HEK293 (cell line): ENCODE measurements at regions not wholly inside any gene's neighbourhood (a gene's known extent, or its start where the extent isn't known, plus 50 kb on each side); places are given as distances from the start of the nearest gene placed in this dataset.

Experiments used
- CTCF ChIA-PET: fragments of 350-600 bp; formaldehyde crosslinking; extraction: SDS; loops from one replicate; lab custom pipeline; 2021; ENCODE audit warnings: antibody characterized with exemption; lab: Yijun Ruan, JAX
- POLR2A ChIA-PET: fragments of 300-600 bp; formaldehyde crosslinking; extraction: SDS; loops from one replicate; lab custom pipeline; 2020; ENCODE audit warnings: antibody characterized with exemption, inconsistent platforms; lab: Yijun Ruan, JAX
- H3K27ac ChIP-seq: fragments of 200-500 bp; sonication (Bioruptor generic); 2 replicates; pipeline ENCODE4 v1.5.1; 2014; ENCODE audit warnings: low read depth, low read length, control low read depth, inconsistent platforms; ENCODE audit errors: extremely low read depth
- H3K36me3 ChIP-seq, 2 experiments: fragments of 200-500 bp in 1 of 2; sonication (Bioruptor generic) in 1 of 2; 1 replicate in 1 of 2; 2 replicates in 1 of 2; pipeline ENCODE4 v1.5.1; 2014 to 2017; ENCODE audit warnings: inconsistent platforms in 2 of 2, low read length in 2 of 2; ENCODE audit not compliant: control insufficient read depth in 2 of 2, insufficient read depth in 1 of 2
- H3K4me1 ChIP-seq: fragments of 200-500 bp; sonication (Bioruptor generic); 2 replicates; pipeline ENCODE4 v1.5.1; 2014; ENCODE audit warnings: mild to moderate bottlenecking, low read length, inconsistent platforms; ENCODE audit not compliant: control insufficient read depth, insufficient read depth
- H3K4me3 ChIP-seq: 2 replicates; pipeline ENCODE4 v1.5.1; 2011; ENCODE audit warnings: low read depth, mild to moderate bottlenecking, control low read depth, low read length, moderate library complexity
- H3K9me3 ChIP-seq: fragments of 200-500 bp; sonication (Bioruptor generic); 2 replicates; pipeline ENCODE4 v1.5.1; 2014; ENCODE audit warnings: low read depth, low read length, inconsistent platforms; ENCODE audit not compliant: control insufficient read depth, insufficient read depth
- KLF10 ChIP-seq: fragments of 450-650 bp; IDR thresholded peaks from 2 replicates; pipeline ENCODE4 v1.5.1; 2018; ENCODE audit warnings: missing biosample characterization, mild to moderate bottlenecking, missing genetic modification characterization
- YY1 ChIP-seq: fragments of 450-650 bp; formaldehyde crosslinking; IDR thresholded peaks from 2 replicates; pipeline ENCODE4 v1.5.1; 2018; ENCODE audit warnings: missing biosample characterization, missing genetic modification characterization
- ZNF132 ChIP-seq: fragments of 450-650 bp; formaldehyde crosslinking; IDR thresholded peaks from 2 replicates; pipeline ENCODE4 v1.5.1; 2017; ENCODE audit warnings: missing biosample characterization, missing genetic modification characterization, borderline replicate concordance
- ZNF202 ChIP-seq: fragments of 450-650 bp; formaldehyde crosslinking; IDR thresholded peaks from 2 replicates; pipeline ENCODE4 v1.5.1; 2016; ENCODE audit warnings: missing biosample characterization, missing genetic modification characterization, borderline replicate concordance
- ZNF239 ChIP-seq: fragments of 450-650 bp; formaldehyde crosslinking; IDR thresholded peaks from 2 replicates; pipeline ENCODE4 v1.5.1; 2016; ENCODE audit warnings: missing biosample characterization, missing genetic modification characterization
- ZNF274 ChIP-seq, 2 experiments: fragments of 200-500 bp in 1 of 2; fragments of 450-650 bp in 1 of 2; sonication (Bioruptor generic) in 1 of 2; formaldehyde crosslinking in 1 of 2; IDR thresholded peaks; 2 replicates each; pipeline versions ENCODE4 v1.5.1 to v1.6.1; 2014 to 2016; ENCODE audit warnings: borderline replicate concordance in 1 of 2, inconsistent platforms in 1 of 2, low read length in 1 of 2, missing biosample characterization in 1 of 2, missing genetic modification characterization in 1 of 2
- ZNF302 ChIP-seq: fragments of 450-650 bp; formaldehyde crosslinking; IDR thresholded peaks from 2 replicates; pipeline ENCODE4 v1.5.1; 2016; ENCODE audit warnings: missing biosample characterization, missing genetic modification characterization, low read depth
- ZNF391 ChIP-seq: fragments of 450-650 bp; formaldehyde crosslinking; IDR thresholded peaks from 2 replicates; pipeline ENCODE4 v1.5.1; 2016; ENCODE audit warnings: low read depth, missing biosample characterization, missing genetic modification characterization, borderline replicate concordance
- ZNF394 ChIP-seq: fragments of 450-650 bp; formaldehyde crosslinking; IDR thresholded peaks from 2 replicates; pipeline ENCODE4 v1.5.1; 2016; ENCODE audit warnings: missing biosample characterization, missing genetic modification characterization, mild to moderate bottlenecking, moderate library complexity, borderline replicate concordance
- ZNF416 ChIP-seq: fragments of 450-650 bp; formaldehyde crosslinking; IDR thresholded peaks from 2 replicates; pipeline ENCODE4 v1.5.1; 2016; ENCODE audit warnings: missing biosample characterization, missing genetic modification characterization
- ZNF48 ChIP-seq: fragments of 450-650 bp; formaldehyde crosslinking; IDR thresholded peaks from 2 replicates; pipeline ENCODE4 v1.5.1; 2016; ENCODE audit warnings: missing biosample characterization, missing genetic modification characterization
- ZNF544 ChIP-seq: fragments of 450-650 bp; formaldehyde crosslinking; IDR thresholded peaks from 2 replicates; pipeline ENCODE4 v1.5.0; 2017; ENCODE audit warnings: missing biosample characterization, missing genetic modification characterization
- ZNF555 ChIP-seq: fragments of 450-650 bp; formaldehyde crosslinking; conservative IDR thresholded peaks from 2 replicates; pipeline ENCODE4 v1.5.1; 2017; ENCODE audit warnings: missing biosample characterization, mild to moderate bottlenecking, missing genetic modification characterization, inconsistent platforms
- ZNF677 ChIP-seq: fragments of 450-650 bp; IDR thresholded peaks from 2 replicates; pipeline ENCODE4 v1.5.0; 2018; ENCODE audit warnings: missing biosample characterization, mild to moderate bottlenecking, missing genetic modification characterization, moderate library complexity
- ZNF785 ChIP-seq: fragments of 450-650 bp; formaldehyde crosslinking; IDR thresholded peaks from 2 replicates; pipeline ENCODE4 v1.5.1; 2016; ENCODE audit warnings: missing biosample characterization, missing genetic modification characterization
- ZNF792 ChIP-seq: fragments of 450-650 bp; formaldehyde crosslinking; IDR thresholded peaks from 2 replicates; pipeline ENCODE4 v1.5.1; 2016; ENCODE audit warnings: missing biosample characterization, missing genetic modification characterization
- ZNF830 ChIP-seq: fragments of 450-650 bp; IDR thresholded peaks from 2 replicates; pipeline ENCODE4 v1.5.0; 2018; ENCODE audit warnings: missing biosample characterization, missing genetic modification characterization, low read depth, mild to moderate bottlenecking, moderate library complexity
- ZNF837 ChIP-seq: fragments of 450-650 bp; formaldehyde crosslinking; IDR thresholded peaks from 2 replicates; pipeline ENCODE4 v1.5.1; 2016; ENCODE audit warnings: missing biosample characterization, missing genetic modification characterization
- ZXDB ChIP-seq: fragments of 450-650 bp; formaldehyde crosslinking; IDR thresholded peaks from 2 replicates; pipeline ENCODE4 v1.5.1; 2016; ENCODE audit warnings: missing biosample characterization, missing genetic modification characterization
- TF ChIP-seq, protein P1 (sequence below): fragments of 450-650 bp; formaldehyde crosslinking; IDR thresholded peaks from 2 replicates; pipeline ENCODE4 v1.5.1; 2016; ENCODE audit warnings: missing biosample characterization, missing genetic modification characterization
- TF ChIP-seq, protein P2 (sequence below): fragments of 450-650 bp; formaldehyde crosslinking; IDR thresholded peaks from 2 replicates; pipeline ENCODE4 v1.5.1; 2016; ENCODE audit warnings: missing biosample characterization, missing genetic modification characterization
- TF ChIP-seq, protein P3 (sequence below): fragments of 450-650 bp; formaldehyde crosslinking; IDR thresholded peaks from 2 replicates; pipeline ENCODE4 v1.5.1; 2016; ENCODE audit warnings: missing biosample characterization, missing genetic modification characterization
- TF ChIP-seq, protein P4 (sequence below): fragments of 450-650 bp; formaldehyde crosslinking; IDR thresholded peaks from 2 replicates; pipeline ENCODE4 v1.5.1; 2016; ENCODE audit warnings: missing biosample characterization, missing genetic modification characterization, borderline replicate concordance

DNA sequence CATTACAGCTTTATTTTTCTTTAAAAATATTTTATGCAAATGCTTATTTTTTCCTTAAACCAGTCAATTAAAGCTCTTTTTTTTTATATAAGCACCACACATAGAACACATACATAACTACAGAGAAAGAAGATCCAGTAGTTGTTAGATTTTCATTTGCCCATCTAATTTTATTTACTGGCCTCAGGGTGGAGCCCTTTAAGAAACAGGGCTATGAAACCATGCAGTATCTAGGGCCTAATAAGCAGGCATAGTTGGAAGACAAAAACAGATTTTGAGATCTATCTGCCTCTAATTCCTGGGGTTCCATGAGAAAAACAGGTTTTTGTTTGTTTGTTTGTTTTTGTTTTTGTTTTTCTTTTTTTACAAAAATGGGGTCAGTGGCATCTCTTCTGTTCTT, 120.6 kb downstream of the BCHE start:
- H3K9me3 ChIP-seq, result no peaks in the 10 kb centered on the region
- H3K36me3 ChIP-seq, result no peaks in the 10 kb centered on the region
- TF ChIP-seq ZNF677 (tag by site-specific recombination), result no peak
- no peak for TF ChIP-seq ZNF416 (tag by site-specific recombination)
- TF ChIP-seq, protein P1, sequence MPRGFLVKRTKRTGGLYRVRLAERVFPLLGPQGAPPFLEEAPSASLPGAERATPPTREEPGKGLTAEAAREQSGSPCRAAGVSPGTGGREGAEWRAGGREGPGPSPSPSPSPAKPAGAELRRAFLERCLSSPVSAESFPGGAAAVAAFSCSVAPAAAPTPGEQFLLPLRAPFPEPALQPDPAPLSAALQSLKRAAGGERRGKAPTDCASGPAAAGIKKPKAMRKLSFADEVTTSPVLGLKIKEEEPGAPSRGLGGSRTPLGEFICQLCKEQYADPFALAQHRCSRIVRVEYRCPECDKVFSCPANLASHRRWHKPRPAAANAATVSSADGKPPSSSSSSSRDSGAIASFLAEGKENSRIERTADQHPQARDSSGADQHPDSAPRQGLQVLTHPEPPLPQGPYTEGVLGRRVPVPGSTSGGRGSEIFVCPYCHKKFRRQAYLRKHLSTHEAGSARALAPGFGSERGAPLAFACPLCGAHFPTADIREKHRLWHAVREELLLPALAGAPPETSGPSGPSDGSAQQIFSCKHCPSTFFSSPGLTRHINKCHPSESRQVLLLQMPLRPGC, result no peak
- TF ChIP-seq, protein P2, sequence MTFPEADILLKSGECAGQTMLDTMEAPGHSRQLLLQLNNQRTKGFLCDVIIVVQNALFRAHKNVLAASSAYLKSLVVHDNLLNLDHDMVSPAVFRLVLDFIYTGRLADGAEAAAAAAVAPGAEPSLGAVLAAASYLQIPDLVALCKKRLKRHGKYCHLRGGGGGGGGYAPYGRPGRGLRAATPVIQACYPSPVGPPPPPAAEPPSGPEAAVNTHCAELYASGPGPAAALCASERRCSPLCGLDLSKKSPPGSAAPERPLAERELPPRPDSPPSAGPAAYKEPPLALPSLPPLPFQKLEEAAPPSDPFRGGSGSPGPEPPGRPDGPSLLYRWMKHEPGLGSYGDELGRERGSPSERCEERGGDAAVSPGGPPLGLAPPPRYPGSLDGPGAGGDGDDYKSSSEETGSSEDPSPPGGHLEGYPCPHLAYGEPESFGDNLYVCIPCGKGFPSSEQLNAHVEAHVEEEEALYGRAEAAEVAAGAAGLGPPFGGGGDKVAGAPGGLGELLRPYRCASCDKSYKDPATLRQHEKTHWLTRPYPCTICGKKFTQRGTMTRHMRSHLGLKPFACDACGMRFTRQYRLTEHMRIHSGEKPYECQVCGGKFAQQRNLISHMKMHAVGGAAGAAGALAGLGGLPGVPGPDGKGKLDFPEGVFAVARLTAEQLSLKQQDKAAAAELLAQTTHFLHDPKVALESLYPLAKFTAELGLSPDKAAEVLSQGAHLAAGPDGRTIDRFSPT (tag by site-specific recombination), result no peak
- no peak for TF ChIP-seq KLF10 (tag by site-specific recombination)
- no peak for TF ChIP-seq ZNF132 (tag by site-specific recombination)
- no peak for TF ChIP-seq ZNF785 (tag by site-specific recombination)
- TF ChIP-seq ZXDB, result no peak
- TF ChIP-seq ZNF544 (tag by site-specific recombination), result no peak
- TF ChIP-seq ZNF792 (tag by site-specific recombination), result no peak
- TF ChIP-seq, protein P3, sequence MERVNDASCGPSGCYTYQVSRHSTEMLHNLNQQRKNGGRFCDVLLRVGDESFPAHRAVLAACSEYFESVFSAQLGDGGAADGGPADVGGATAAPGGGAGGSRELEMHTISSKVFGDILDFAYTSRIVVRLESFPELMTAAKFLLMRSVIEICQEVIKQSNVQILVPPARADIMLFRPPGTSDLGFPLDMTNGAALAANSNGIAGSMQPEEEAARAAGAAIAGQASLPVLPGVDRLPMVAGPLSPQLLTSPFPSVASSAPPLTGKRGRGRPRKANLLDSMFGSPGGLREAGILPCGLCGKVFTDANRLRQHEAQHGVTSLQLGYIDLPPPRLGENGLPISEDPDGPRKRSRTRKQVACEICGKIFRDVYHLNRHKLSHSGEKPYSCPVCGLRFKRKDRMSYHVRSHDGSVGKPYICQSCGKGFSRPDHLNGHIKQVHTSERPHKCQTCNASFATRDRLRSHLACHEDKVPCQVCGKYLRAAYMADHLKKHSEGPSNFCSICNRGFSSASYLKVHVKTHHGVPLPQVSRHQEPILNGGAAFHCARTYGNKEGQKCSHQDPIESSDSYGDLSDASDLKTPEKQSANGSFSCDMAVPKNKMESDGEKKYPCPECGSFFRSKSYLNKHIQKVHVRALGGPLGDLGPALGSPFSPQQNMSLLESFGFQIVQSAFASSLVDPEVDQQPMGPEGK (tag by site-specific recombination), result no peak
- TF ChIP-seq ZNF239 (tag by site-specific recombination), result no peak
- no peak for TF ChIP-seq ZNF391 (tag by site-specific recombination)
- TF ChIP-seq ZNF394 (tag by site-specific recombination), result no peak
- no peak for TF ChIP-seq ZNF202
- no peak for TF ChIP-seq ZNF837 (tag by site-specific recombination)
- no peak for TF ChIP-seq ZNF830 (tag by site-specific recombination)
- TF ChIP-seq ZNF302 (tag by site-specific recombination), result no peak
- no peak for TF ChIP-seq YY1 (tag by site-specific recombination)
- no peak for TF ChIP-seq ZNF274 (IDR thresholded peaks at IDR 0.05; ENCODE audit: low read length)
- TF ChIP-seq ZNF274 (tag by site-specific recombination; IDR thresholded peaks at IDR 0.05; ENCODE audit: borderline replicate concordance), result no peak
- no peaks in the 10 kb centered on the region for H3K4me1 ChIP-seq
- H3K4me3 ChIP-seq, result no peak overlapping the region
- CTCF ChIA-PET, result interaction anchor here (0.5 to 0.6 kb wide), 2 partner anchors 703 to 1297 kb away, joined by 3 to 4 read pairs; no protein-coding TSS in a partner anchor
- H3K27ac ChIP-seq, result no peak overlapping the region
- POLR2A ChIA-PET, result no interaction called here

DNA sequence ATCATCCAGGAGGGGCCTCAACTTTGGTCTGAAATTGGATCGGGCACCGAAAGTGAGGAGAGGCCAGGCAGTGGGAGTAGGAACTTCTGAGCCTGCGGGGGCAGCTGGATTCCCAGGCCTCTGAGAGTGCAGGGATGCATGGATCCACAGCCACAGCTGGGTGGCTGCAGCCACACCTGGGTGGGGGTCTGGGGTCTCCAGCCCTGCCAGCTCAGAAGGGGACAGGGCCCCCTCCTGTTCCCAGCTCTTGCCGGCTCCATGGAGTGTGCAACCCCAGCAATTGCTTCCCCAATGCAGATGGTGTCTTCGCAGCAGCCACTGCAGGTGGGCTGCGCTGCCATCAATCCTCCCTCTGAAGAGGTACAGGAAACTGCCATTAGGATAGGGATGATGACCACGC, 123.7 kb downstream of the BCHE start:
- Histone ChIP-seq H3K36me3 (no peaks in the 10 kb centered on the region), H3K4me3 (no peak overlapping the region), H3K27ac (no peak overlapping the region)
- CTCF ChIA-PET, result no interaction called here
- POLR2A ChIA-PET, result no interaction called here
- TF ChIP-seq ZNF48 (tag by site-specific recombination), result no peak
- no peak for TF ChIP-seq ZNF555 (tag by site-specific recombination)
- TF ChIP-seq, protein P4, sequence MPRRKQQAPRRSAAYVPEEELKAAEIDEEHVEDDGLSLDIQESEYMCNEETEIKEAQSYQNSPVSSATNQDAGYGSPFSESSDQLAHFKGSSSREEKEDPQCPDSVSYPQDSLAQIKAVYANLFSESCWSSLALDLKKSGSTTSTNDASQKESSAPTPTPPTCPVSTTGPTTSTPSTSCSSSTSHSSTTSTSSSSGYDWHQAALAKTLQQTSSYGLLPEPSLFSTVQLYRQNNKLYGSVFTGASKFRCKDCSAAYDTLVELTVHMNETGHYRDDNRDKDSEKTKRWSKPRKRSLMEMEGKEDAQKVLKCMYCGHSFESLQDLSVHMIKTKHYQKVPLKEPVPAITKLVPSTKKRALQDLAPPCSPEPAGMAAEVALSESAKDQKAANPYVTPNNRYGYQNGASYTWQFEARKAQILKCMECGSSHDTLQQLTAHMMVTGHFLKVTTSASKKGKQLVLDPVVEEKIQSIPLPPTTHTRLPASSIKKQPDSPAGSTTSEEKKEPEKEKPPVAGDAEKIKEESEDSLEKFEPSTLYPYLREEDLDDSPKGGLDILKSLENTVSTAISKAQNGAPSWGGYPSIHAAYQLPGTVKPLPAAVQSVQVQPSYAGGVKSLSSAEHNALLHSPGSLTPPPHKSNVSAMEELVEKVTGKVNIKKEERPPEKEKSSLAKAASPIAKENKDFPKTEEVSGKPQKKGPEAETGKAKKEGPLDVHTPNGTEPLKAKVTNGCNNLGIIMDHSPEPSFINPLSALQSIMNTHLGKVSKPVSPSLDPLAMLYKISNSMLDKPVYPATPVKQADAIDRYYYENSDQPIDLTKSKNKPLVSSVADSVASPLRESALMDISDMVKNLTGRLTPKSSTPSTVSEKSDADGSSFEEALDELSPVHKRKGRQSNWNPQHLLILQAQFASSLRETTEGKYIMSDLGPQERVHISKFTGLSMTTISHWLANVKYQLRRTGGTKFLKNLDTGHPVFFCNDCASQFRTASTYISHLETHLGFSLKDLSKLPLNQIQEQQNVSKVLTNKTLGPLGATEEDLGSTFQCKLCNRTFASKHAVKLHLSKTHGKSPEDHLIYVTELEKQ, result no peak
- TF ChIP-seq, all 188 proteins: peak for 0
- no peaks in the 10 kb centered on the region for H3K4me1 ChIP-seq
- no peaks in the 10 kb centered on the region for H3K9me3 ChIP-seq
